Panc1 (cell line): ENCODE measurements at regions not wholly inside any gene's neighbourhood (a gene's known extent, or its start where the extent isn't known, plus 50 kb on each side); places are given as distances from the start of the nearest gene placed in this dataset.

Experiments
- SIN3A ChIP-seq: IDR thresholded peaks from 2 replicates; pipeline ENCODE4 v1.6.1; 2012; ENCODE audit warnings: low read depth, mild to moderate bottlenecking, low read length, moderate library complexity, borderline replicate concordance; ENCODE audit not compliant: insufficient read depth
- TF ChIP-seq, protein P1 (sequence below): fragments of 450-650 bp; IDR thresholded peaks from 2 replicates; pipeline ENCODE4 v1.5.1; 2017; ENCODE audit warnings: mild to moderate bottlenecking

DNA sequence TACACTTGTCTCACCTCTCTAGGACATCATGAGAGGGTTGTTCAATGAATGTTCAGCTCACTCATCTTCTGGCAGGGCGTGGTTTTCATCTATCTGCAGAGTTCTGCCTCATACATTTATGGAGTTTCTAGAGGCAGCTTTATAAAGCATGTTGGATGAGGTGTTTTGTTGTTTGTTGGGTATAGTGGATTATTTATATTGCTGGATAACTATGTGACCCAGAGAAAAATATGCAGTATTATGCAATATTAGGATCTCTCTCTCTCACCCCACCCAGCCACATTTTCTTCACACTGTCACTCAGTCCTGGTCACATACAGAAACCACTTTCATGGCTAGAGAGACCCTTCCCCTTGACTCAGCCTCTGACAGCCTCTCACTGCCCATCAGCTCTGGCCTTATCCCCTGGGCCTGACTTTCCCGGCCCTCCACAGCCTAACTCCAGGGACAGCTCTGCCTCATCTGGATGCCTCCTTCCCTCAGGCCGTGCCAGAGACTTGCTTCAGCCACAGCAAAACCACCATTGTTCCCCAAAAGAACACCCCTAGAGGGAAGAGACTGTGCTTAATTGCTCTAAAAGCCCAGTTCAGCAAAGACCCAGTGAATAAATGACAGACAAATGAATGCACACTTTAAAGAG, 260.3 kb downstream of the MYCN start:
- TF ChIP-seq, protein P1, sequence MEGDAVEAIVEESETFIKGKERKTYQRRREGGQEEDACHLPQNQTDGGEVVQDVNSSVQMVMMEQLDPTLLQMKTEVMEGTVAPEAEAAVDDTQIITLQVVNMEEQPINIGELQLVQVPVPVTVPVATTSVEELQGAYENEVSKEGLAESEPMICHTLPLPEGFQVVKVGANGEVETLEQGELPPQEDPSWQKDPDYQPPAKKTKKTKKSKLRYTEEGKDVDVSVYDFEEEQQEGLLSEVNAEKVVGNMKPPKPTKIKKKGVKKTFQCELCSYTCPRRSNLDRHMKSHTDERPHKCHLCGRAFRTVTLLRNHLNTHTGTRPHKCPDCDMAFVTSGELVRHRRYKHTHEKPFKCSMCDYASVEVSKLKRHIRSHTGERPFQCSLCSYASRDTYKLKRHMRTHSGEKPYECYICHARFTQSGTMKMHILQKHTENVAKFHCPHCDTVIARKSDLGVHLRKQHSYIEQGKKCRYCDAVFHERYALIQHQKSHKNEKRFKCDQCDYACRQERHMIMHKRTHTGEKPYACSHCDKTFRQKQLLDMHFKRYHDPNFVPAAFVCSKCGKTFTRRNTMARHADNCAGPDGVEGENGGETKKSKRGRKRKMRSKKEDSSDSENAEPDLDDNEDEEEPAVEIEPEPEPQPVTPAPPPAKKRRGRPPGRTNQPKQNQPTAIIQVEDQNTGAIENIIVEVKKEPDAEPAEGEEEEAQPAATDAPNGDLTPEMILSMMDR = no peak
- no peak for TF ChIP-seq SIN3A
